HUES64 (cell line): ENCODE measurements at regions not wholly inside any gene's neighbourhood (a gene's known extent, or its start where the extent isn't known, plus 50 kb on each side); places are given as distances from the start of the nearest gene placed in this dataset.
"Not testable (repeated sequence)": the region's sequence is repeated elsewhere in the genome, so short reads cannot be mapped to it uniquely, and the experiment has no call there.

Experiments
- H3K27ac ChIP-seq: 2 replicates; pipeline ENCODE4 v1.7.0; 2013; ENCODE audit warnings: low read depth, low read length, inconsistent platforms
- H3K27me3 ChIP-seq: 2 replicates; pipeline ENCODE4 v1.6.1; 2013; ENCODE audit warnings: mild to moderate bottlenecking, low read length; ENCODE audit not compliant: insufficient read depth
- H3K36me3 ChIP-seq: 2 replicates; pipeline ENCODE4 v1.6.1; 2013; ENCODE audit warnings: mild to moderate bottlenecking, low read length; ENCODE audit not compliant: insufficient read depth
- H3K4me1 ChIP-seq: 2 replicates; pipeline ENCODE4 v1.6.1; 2013; ENCODE audit warnings: mild to moderate bottlenecking, low read length, moderate library complexity; ENCODE audit not compliant: insufficient read depth
- H3K4me3 ChIP-seq: 2 replicates; pipeline ENCODE4 v1.5.1; 2013; ENCODE audit warnings: mild to moderate bottlenecking, low read length, moderate library complexity
- H3K9ac ChIP-seq: 2 replicates; pipeline ENCODE4 v1.6.1; 2013; ENCODE audit warnings: mild to moderate bottlenecking, low read depth, low read length
- H3K9me3 ChIP-seq: 2 replicates; pipeline ENCODE4 v1.6.1; 2013; ENCODE audit warnings: low read depth, low read length; ENCODE audit not compliant: insufficient read depth
- WGBS: fragments of 150-250, 120-280 bp; methylation state at CpG from one replicate; pipeline ENCODE4 v1.1.7; 2013; ENCODE audit warnings: missing lambda C conversion rate; 5-methylcytosine and 5-hydroxymethylcytosine counted together

DNA sequence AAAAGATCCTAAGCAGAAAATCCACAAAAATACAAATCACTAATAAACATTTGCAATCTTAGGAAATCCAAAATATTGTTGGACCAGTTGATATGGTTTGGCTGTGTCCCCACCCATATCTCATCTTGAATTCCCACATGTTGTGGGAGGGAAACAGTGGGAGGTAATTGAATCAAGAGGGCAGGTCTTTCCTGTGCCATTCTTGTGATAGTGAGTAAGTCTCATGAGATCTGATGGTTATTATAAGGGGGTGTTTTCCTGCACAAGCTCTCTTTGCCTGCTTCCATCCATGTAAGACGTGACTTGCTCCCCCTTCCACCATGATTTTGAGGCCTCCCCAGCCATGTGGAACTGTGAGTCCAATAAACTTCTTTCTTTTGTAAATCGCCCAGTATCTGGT is 79.2 kb upstream of the CHD1 start:
- not testable (repeated sequence) for H3K4me3 ChIP-seq, H3K4me1 ChIP-seq, H3K36me3 ChIP-seq, H3K27ac ChIP-seq, H3K27me3 ChIP-seq, H3K9me3 ChIP-seq, H3K9ac ChIP-seq
- WGBS: 93% methylated on average over 2 of the region's 2 CpGs

DNA sequence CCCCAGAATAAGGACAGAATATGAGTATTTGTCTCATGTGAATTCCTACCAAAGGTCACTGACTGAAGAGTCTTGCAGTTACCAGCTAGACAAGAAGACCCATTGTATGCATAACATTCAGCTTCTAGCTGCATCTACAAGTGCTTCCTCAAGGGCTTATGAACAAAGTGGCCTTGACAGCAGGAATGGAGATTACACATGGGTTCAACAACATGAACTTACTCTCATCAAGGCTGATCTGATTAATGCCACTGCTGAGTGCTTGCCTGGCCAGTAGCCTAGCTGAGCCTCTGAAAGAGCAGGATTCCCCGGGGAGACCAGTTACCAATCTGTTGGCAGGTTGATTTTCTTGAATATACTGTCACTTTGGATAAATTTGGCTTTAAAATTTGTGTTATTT is 76.7 kb upstream of the CHD1 start:
- Histone ChIP-seq H3K36me3 (no peaks in the 10 kb centered on the region), H3K9me3 (no peaks in the 10 kb centered on the region), H3K27me3 (no peaks in the 10 kb centered on the region), H3K4me1 (no peaks in the 10 kb centered on the region), H3K4me3 (no peak overlapping the region), H3K9ac (no peak overlapping the region), H3K27ac (no peak overlapping the region)
- 97% methylated on average over 1 of the region's 1 CpG for WGBS

DNA sequence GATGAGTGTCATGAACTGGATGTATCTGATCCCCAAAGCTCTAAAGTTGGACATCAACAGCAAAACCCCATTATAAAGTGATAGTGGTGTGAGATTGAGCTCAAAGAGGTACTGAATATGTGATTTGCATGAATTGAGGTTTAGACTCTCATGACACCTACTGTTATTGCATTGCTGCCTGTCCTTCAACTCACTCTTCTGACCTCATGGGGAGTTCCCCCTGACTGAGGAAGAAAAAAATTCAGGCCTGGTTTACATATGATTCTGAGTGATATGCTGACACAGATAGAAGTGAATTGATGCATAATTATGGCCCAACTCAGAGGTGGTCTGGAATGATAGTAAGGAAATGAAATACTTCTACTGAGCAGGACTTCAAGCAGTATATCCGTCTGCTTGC is 76.2 kb upstream of the CHD1 start:
- WGBS: 67% methylated on average over 1 of the region's 1 CpG

DNA sequence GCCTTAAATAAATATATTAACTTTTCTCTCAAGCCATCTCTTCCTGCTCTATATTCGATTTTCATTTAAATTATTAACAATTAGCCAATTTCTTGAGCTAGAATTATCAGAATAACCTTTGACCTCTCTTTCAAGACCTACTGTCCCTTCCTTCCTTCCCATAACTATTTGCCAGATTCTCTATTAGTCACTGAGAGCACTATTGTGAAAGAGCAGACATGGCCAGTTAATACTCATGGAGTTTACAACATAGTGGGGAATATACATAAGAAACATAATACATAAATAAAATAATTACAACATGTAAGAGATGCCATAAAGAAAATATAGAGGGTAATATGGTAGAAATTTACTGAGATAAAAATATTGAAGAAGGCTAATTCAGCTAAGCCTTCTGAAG is 72.1 kb upstream of the CHD1 start:
- no peak overlapping the region for H3K27ac ChIP-seq
- 89% methylated on average over 1 of the region's 1 CpG for WGBS
- no peaks in the 10 kb centered on the region for H3K36me3 ChIP-seq
- no peak overlapping the region for H3K9ac ChIP-seq
- H3K9me3 ChIP-seq: no peaks in the 10 kb centered on the region
- H3K27me3 ChIP-seq: no peaks in the 10 kb centered on the region
- H3K4me3 ChIP-seq: no peak overlapping the region
- no peaks in the 10 kb centered on the region for H3K4me1 ChIP-seq

More for the DNA sequence above, 76.2 kb upstream of the CHD1 start:
- no peaks in the 10 kb centered on the region for H3K4me1 ChIP-seq
- no peaks in the 10 kb centered on the region for H3K36me3 ChIP-seq
- H3K27ac ChIP-seq: no peak overlapping the region
- H3K9ac ChIP-seq: no peak overlapping the region
- no peaks in the 10 kb centered on the region for H3K27me3 ChIP-seq
- no peaks in the 10 kb centered on the region for H3K9me3 ChIP-seq
- no peak overlapping the region for H3K4me3 ChIP-seq

DNA sequence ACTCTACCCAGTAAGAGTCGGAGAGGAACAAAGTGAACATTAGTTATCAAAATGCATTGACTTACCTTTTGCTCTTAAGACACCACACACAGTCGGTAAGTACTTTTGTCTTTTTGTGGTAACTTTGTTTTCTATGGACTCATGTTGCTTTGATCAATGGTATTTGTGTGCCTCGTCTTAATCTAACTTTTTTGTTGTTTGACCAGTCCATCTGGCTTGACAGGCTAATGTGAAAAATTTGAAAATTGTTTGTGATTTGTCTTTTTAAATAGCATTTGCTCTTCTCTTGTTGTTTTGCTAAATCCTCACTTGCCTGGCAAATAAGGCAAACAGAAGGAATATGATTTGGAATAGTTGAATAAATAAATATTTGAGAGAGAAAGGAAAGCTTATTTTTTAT is 71.4 kb upstream of the CHD1 start:
- Histone ChIP-seq H3K9ac (no peak overlapping the region), H3K9me3 (no peaks in the 10 kb centered on the region), H3K27ac (no peak overlapping the region), H3K4me3 (no peak overlapping the region), H3K36me3 (no peaks in the 10 kb centered on the region), H3K27me3 (no peaks in the 10 kb centered on the region), H3K4me1 (no peaks in the 10 kb centered on the region)
- WGBS: 93% methylated on average over 2 of the region's 3 CpGs

DNA sequence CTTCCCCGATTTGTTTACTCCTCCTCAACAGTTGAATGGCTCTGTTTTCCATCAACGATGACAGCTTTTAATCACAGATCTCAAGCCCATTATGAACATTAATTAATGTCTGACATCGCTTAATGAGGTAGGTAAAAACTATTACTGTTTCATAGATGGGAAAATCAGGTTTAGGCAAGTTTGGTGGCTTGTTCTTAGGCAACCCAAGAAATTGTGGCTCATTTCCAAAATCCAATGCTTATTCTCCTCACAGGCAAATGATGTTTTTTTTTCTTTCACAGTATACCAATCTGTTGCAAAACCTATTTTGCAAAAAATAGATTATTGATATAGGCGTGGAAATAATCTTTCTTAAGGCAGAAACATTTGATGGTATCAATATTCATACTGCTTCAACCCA is 70.8 kb upstream of the CHD1 start:
- 96% methylated on average over 2 of the region's 4 CpGs for WGBS
- Histone ChIP-seq H3K4me1 (no peaks in the 10 kb centered on the region), H3K4me3 (no peak overlapping the region), H3K27ac (no peak overlapping the region), H3K9ac (no peak overlapping the region), H3K27me3 (no peaks in the 10 kb centered on the region), H3K9me3 (no peaks in the 10 kb centered on the region), H3K36me3 (no peaks in the 10 kb centered on the region)

DNA sequence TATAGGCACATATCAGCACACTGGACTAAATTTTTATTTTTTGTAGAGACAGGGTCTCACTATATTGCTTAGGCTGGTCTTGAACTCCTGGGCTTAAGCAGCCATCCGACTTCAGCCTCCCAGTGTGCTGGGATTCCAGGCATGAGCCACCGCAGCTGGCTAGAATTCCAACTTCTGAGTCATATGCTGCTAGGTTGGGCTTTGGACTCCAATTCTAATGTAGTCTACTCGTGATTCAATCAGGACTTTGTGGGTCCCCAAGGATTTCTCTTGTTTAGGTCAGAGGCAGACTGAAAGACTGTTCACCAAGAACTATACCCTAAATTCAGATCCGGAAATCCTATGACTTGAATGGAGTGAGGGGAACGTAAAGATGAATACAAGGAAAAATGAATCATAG is 68.2 kb upstream of the CHD1 start:
- Histone ChIP-seq H3K27ac (no peak overlapping the region), H3K9me3 (no peaks in the 10 kb centered on the region), H3K36me3 (no peaks in the 10 kb centered on the region), H3K4me1 (no peaks in the 10 kb centered on the region), H3K9ac (no peak overlapping the region), H3K27me3 (no peaks in the 10 kb centered on the region), H3K4me3 (no peak overlapping the region)
- 91% methylated on average over 3 of the region's 5 CpGs for WGBS

DNA sequence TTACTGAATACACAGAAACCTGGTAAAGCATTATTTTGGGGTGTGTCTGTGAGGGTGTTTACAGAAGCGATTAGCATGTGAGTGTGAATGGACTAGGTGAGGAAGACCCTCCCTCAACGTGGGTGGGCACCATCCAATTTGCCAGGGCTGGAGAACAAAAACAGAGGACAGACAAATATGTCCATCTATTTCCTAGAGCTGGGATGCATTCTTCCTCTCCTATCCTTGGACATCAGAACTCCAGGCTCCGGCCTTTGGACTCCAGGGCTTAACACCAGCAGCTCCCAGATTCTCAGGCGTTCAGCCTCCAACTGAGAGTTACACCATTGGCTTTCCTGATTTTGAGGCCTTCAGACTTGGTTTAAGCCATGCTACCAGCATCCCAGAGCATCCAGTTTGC is 65.8 kb upstream of the CHD1 start:
- no peaks in the 10 kb centered on the region for H3K4me1 ChIP-seq
- no peak overlapping the region for H3K27ac ChIP-seq
- 81% methylated on average over 4 of the region's 4 CpGs for WGBS
- H3K36me3 ChIP-seq: no peaks in the 10 kb centered on the region
- H3K4me3 ChIP-seq: no peak overlapping the region
- H3K27me3 ChIP-seq: no peaks in the 10 kb centered on the region
- no peaks in the 10 kb centered on the region for H3K9me3 ChIP-seq
- no peak overlapping the region for H3K9ac ChIP-seq

DNA sequence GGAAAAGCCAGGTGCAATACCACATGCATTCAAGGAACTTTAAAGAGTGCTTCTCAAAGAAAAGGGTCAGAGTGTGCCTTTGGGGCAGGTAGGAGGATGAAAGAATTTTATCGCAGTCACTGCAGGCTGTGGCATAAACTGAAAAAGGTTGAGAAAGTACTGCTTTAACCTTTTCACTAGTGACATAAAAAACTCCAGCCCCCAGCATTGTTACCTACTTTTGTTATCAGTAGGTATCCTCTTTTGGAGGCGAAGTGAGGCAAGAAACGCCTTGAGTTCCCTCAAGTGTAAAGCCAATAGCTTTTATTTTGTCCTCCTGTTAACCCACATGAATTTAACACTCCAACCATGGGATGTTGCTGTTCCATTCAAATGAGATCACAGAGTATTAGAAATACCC is 64.7 kb upstream of the CHD1 start:
- H3K9ac ChIP-seq: no peak overlapping the region
- no peaks in the 10 kb centered on the region for H3K4me1 ChIP-seq
- H3K27ac ChIP-seq: no peak overlapping the region
- no peaks in the 10 kb centered on the region for H3K9me3 ChIP-seq
- H3K4me3 ChIP-seq: no peak overlapping the region
- H3K36me3 ChIP-seq: no peaks in the 10 kb centered on the region
- whole genome bisulfite sequencing: 93% methylated on average over 3 of the region's 3 CpGs
- no peaks in the 10 kb centered on the region for H3K27me3 ChIP-seq

DNA sequence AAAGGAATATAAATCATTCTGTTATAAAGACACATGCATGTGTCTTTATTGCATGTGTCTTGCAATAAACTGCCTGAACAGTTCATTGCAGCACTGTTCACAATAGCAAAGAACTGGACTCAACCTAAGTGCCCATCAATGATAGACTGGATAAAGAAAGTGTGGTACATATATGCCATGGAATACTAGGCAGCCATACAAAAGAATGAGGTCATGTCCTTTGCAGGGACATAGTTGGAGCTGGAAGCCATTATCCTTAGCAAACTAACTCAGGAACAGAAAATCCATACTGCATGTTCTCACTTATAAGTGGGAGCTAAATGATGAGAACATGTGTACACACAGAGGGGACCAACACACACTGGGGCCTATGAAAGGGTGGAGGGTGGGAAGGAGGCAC is 63.7 kb upstream of the CHD1 start:
- Histone ChIP-seq H3K9me3 (no peaks in the 10 kb centered on the region), H3K27ac (no peak overlapping the region), H3K27me3 (no peaks in the 10 kb centered on the region), H3K9ac (no peak overlapping the region), H3K4me3 (no peak overlapping the region), H3K36me3 (no peaks in the 10 kb centered on the region), H3K4me1 (no peaks in the 10 kb centered on the region)

DNA sequence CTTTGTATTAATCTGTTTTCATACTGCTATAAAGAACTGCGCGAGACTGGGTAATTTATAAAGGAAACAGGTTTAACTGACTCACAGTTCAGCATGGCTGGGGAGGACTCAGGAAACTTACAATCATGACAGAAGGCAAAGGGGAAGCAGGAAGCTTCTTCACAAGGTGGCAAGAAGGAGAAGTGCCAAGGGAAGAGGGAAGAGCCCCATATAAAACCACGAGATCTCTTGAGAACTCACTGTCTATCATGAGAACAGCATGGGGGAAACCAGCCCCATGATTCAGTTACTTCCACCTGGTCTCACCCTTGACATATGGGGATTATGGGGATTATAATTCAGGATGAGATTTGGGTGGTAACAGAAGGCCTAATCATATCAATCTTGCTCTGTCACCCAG is 60.9 kb upstream of the CHD1 start:
- Histone ChIP-seq H3K4me1 (no peaks in the 10 kb centered on the region), H3K27ac (no peak overlapping the region), H3K9me3 (no peaks in the 10 kb centered on the region), H3K9ac (no peak overlapping the region), H3K27me3 (no peaks in the 10 kb centered on the region), H3K4me3 (no peak overlapping the region), H3K36me3 (no peaks in the 10 kb centered on the region)
- WGBS: 57% methylated on average over 3 of the region's 3 CpGs

DNA sequence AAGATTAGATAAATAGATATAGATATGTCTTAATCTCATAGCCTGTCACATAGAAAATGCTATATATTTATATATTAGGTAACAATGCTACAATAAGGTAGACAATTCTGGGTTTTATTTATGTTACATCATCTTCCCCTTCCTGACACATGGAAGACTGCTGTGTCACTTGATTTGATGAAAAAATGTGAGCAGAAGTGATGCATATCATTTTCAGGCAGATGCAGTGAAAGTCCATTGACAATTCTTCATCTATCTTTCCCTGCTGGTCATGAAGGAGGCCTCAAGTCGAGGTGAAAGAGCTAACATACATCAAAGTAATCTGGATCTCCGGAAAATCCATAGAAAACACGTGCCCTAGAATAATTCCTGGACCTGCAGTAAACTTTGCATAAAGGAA is 57.8 kb upstream of the CHD1 start:
- Histone ChIP-seq H3K27ac (no peak overlapping the region), H3K4me1 (no peaks in the 10 kb centered on the region), H3K27me3 (no peaks in the 10 kb centered on the region), H3K9ac (no peak overlapping the region), H3K36me3 (no peaks in the 10 kb centered on the region), H3K9me3 (no peaks in the 10 kb centered on the region), H3K4me3 (no peak overlapping the region)
- WGBS: 93% methylated on average over 3 of the region's 3 CpGs
